IMR-90 (cell line): ENCODE measurements at regions not wholly inside any gene's neighbourhood (a gene's known extent, or its start where the extent isn't known, plus 50 kb on each side); places are given as distances from the start of the nearest gene placed in this dataset.

ENCODE experiments used
- ATAC-seq: fragments of 200-7000 bp; cut with Tn5 transposase; 2 replicates; pipeline ENCODE4 v1.9.1; 2020; ENCODE audit warnings: low read depth, mild to moderate bottlenecking, moderate library complexity
- BruUV-seq: library from RNA; stranded (reverse); fragments of 400-500 nt; replicated peaks from 2 replicates; lab custom pipeline; 2021; lab: Mats Ljungman, UMichigan
- CTCF ChIA-PET: fragments of 300-600 bp; formaldehyde crosslinking; extraction: SDS; loops from one replicate; lab custom pipeline; 2021; ENCODE audit warnings: antibody characterized with exemption; lab: Yijun Ruan, JAX
- POLR2A ChIA-PET: fragments of 300-600 bp; sonication (Branson Sonifier 250); formaldehyde crosslinking; loops from one replicate; lab custom pipeline; 2022; ENCODE audit warnings: antibody characterized with exemption; ENCODE audit not compliant: unreplicated experiment; lab: Charles Lee
- DNase-seq: peaks from one replicate; pipeline ENCODE4 v3.0.0; 2013
- H2AFZ ChIP-seq: replicated peaks from 2 replicates; pipeline ENCODE3; 2013; ENCODE audit warnings: low read length, mild to moderate bottlenecking; ENCODE audit not compliant: poor library complexity
- H2AK5ac ChIP-seq: 2 replicates; pipeline ENCODE4 v1.6.1; 2013; ENCODE audit warnings: low read depth, low read length, inconsistent platforms
- H2AK9ac ChIP-seq: replicated peaks from 2 replicates; pipeline ENCODE3; 2013; ENCODE audit warnings: mild to moderate bottlenecking, low read depth, low read length, moderate library complexity; ENCODE audit not compliant: poor library complexity
- H2BK120ac ChIP-seq: 2 replicates; pipeline ENCODE4 v1.6.1; 2013; ENCODE audit warnings: low read depth, low read length, inconsistent platforms
- H2BK15ac ChIP-seq: 3 replicates; pipeline ENCODE4 v1.6.1; 2013; ENCODE audit warnings: low read depth, low read length, inconsistent platforms
- H2BK20ac ChIP-seq: 2 replicates; pipeline ENCODE4 v1.6.1; 2013; ENCODE audit warnings: low read depth, mild to moderate bottlenecking, inconsistent platforms, low read length, moderate library complexity
- H2BK5ac ChIP-seq: 2 replicates; pipeline ENCODE4 v1.6.1; 2013; ENCODE audit warnings: mild to moderate bottlenecking, low read depth, low read length, inconsistent platforms; ENCODE audit not compliant: poor library complexity, severe bottlenecking
- H3K14ac ChIP-seq: replicated peaks from 2 replicates; pipeline ENCODE4 v1.6.1; 2013; ENCODE audit warnings: low read depth, low read length, inconsistent platforms
- H3K18ac ChIP-seq: 2 replicates; pipeline ENCODE4 v1.6.1; 2013; ENCODE audit warnings: low read depth, low read length, control low read depth
- H3K23ac ChIP-seq: 2 replicates; pipeline ENCODE4 v1.6.1; 2013; ENCODE audit warnings: low read depth, low read length, inconsistent platforms
- H3K27ac ChIP-seq: 2 replicates; pipeline ENCODE4 v1.5.1; 2013; ENCODE audit warnings: mild to moderate bottlenecking, control low read depth, low read length; ENCODE audit not compliant: insufficient read depth
- H3K27me3 ChIP-seq: 2 replicates; pipeline ENCODE4 v1.6.1; 2013; ENCODE audit warnings: low read length; ENCODE audit not compliant: control insufficient read depth, insufficient read depth
- H3K36me3 ChIP-seq: 2 replicates; pipeline ENCODE4 v1.6.1; 2013; ENCODE audit warnings: low read length, mixed read lengths; ENCODE audit not compliant: control insufficient read depth, insufficient read depth
- H3K4ac ChIP-seq: 2 replicates; pipeline ENCODE4 v1.6.1; 2013; ENCODE audit warnings: low read depth, low read length, inconsistent platforms
- H3K4me1 ChIP-seq: 2 replicates; pipeline ENCODE4 v1.6.1; 2013; ENCODE audit warnings: low read length, mixed read lengths; ENCODE audit not compliant: control insufficient read depth, insufficient read depth
- H3K4me2 ChIP-seq: 2 replicates; pipeline ENCODE4 v1.6.1; 2013; ENCODE audit warnings: low read depth, mild to moderate bottlenecking, control low read depth, low read length, moderate library complexity
- H3K4me3 ChIP-seq: 2 replicates; pipeline ENCODE4 v1.5.1; 2013; ENCODE audit warnings: low read depth, mild to moderate bottlenecking, control low read depth, low read length, moderate library complexity; ENCODE audit not compliant: insufficient read depth
- H3K56ac ChIP-seq: 2 replicates; pipeline ENCODE4 v1.6.1; 2013; ENCODE audit warnings: low read length, inconsistent platforms; ENCODE audit not compliant: insufficient read depth; ENCODE audit errors: extremely low read depth
- H3K79me1 ChIP-seq, 2 experiments: 2 replicates each; pipeline ENCODE4 v1.6.1; 2013; ENCODE audit warnings: low read length in 2 of 2, inconsistent platforms in 1 of 2, low read depth in 1 of 2
- H3K9ac ChIP-seq: 2 replicates; pipeline ENCODE4 v1.6.1; 2013; ENCODE audit warnings: low read depth, low read length, control low read depth
- H3K9me1 ChIP-seq: 2 replicates; pipeline ENCODE4 v1.6.1; 2013; ENCODE audit warnings: low read length, inconsistent platforms; ENCODE audit not compliant: insufficient read depth
- H3K9me3 ChIP-seq: 2 replicates; pipeline ENCODE4 v1.6.1; 2013; ENCODE audit warnings: low read length; ENCODE audit not compliant: control insufficient read depth, insufficient read depth
- H4K20me1 ChIP-seq: 2 replicates; pipeline ENCODE4 v1.6.1; 2013; ENCODE audit warnings: low read length, inconsistent platforms; ENCODE audit not compliant: insufficient read depth
- H4K5ac ChIP-seq: 2 replicates; pipeline ENCODE4 v1.6.1; 2013; ENCODE audit warnings: mild to moderate bottlenecking, low read depth, low read length, control low read depth
- H4K8ac ChIP-seq, 2 experiments: 2 replicates each; pipeline ENCODE4 v1.6.1; 2013; ENCODE audit warnings: low read depth in 2 of 2, low read length in 2 of 2, control low read depth in 1 of 2, inconsistent platforms in 1 of 2
- H4K91ac ChIP-seq: 2 replicates; pipeline ENCODE4 v1.6.1; 2013; ENCODE audit warnings: low read depth, low read length, inconsistent platforms; ENCODE audit not compliant: insufficient read depth
- CTCF ChIP-seq: conservative IDR thresholded peaks from 2 replicates; pipeline ENCODE4 v1.5.1; 2012; ENCODE audit warnings: mild to moderate bottlenecking, low read depth, low read length, improper control_type of control experiment
- USF2 ChIP-seq: fragments of 150-350 bp; IDR thresholded peaks from 2 replicates; pipeline ENCODE4 v1.6.1; 2017; ENCODE audit warnings: mild to moderate bottlenecking, antibody characterized with exemption, low read length, low read depth
- WGBS, 2 experiments: methylation state at CpG; one replicate each; pipeline versions ENCODE4 v1.1.5 to v1.1.7; 2013; ENCODE audit warnings: missing lambda C conversion rate in 2 of 2; ENCODE audit not compliant: insufficient read length in 1 of 2; ENCODE audit errors: extremely low coverage in 2 of 2; 5-methylcytosine and 5-hydroxymethylcytosine counted together
- dilution Hi-C: fragments of 300-500 bp; cut with HindIII; formaldehyde crosslinking; loops from one replicate; pipeline ENCODE4 v1.14.3; 2018; ENCODE audit warnings: low sequenced_read_pairs; ENCODE audit not compliant: unreplicated experiment
- in situ Hi-C: fragments of 300-500 bp; cut with MboI; formaldehyde crosslinking; loops from 3 replicates; pipeline ENCODE4 v1.14.3; 2019; ENCODE audit warnings: low sequenced_read_pairs, inconsistent platforms, mixed read lengths
- intact Hi-C: fragments of 100-400 bp; cut with micrococcal nuclease; formaldehyde crosslinking; loops from 2 replicates; pipeline ENCODE4 v1.10.0; 2022

- no peak overlapping the region for H3K27ac ChIP-seq
Observed at GRCh38 chr19:28142258-28142657, 1070.7 kb downstream of the UQCRFS1 start.

More at GRCh38 chr19:28142258-28142657, 1070.7 kb downstream of the UQCRFS1 start:
- no peak overlapping the region for H2AFZ ChIP-seq
- DNase-seq (no peak), ATAC-seq (no peak)
- no peaks in the 10 kb centered on the region for H3K4me1 ChIP-seq
- H3K79me1 ChIP-seq, result no peaks in the 10 kb centered on the region
- intact Hi-C loops, result no loop called here
- no peak overlapping the region for H3K14ac ChIP-seq
- no peak overlapping the region for H4K5ac ChIP-seq
- ChIA-PET POLR2A (no interaction called here), CTCF (no interaction called here)
- H2BK5ac ChIP-seq, result no peak overlapping the region
- in situ Hi-C loops, result no loop called here
- H3K4me3 ChIP-seq, result no peak overlapping the region
- H3K23ac ChIP-seq, result no peak overlapping the region
- H4K91ac ChIP-seq, result no peak overlapping the region
- TF ChIP-seq CTCF (no peak), USF2 (no peak)
- H3K4me2 ChIP-seq, result no peak overlapping the region
- no peaks in the 10 kb centered on the region for H3K27me3 ChIP-seq
- H2BK20ac ChIP-seq, result no peak overlapping the region
- peaks cover 29% of the 10 kb centered on the region for H3K9me3 ChIP-seq
- no peaks in the 10 kb centered on the region for H4K20me1 ChIP-seq
- no peaks in the 10 kb centered on the region for H3K9me1 ChIP-seq
- no peak overlapping the region for H2BK120ac ChIP-seq
- H3K9ac ChIP-seq, result no peak overlapping the region
- dilution Hi-C loops, result no loop called here
- H3K18ac ChIP-seq, result no peak overlapping the region
- no peak overlapping the region for H2AK5ac ChIP-seq
- WGBS, 2 experiments, result 10% methylated on average over 1 of the region's 1 CpG; no CpG with 5 or more reads in 1 of the 2 experiments
- no peaks in the 10 kb centered on the region for H3K36me3 ChIP-seq
- H2BK15ac ChIP-seq, result no peak overlapping the region
- H2AK9ac ChIP-seq, result no peak overlapping the region
- no peak overlapping the region for H3K56ac ChIP-seq
- no peak overlapping the region for H4K8ac ChIP-seq
- no TSS peak for BruUV-seq
- H3K4ac ChIP-seq, result no peak overlapping the region
